NCI-H1092 treated with DMSO at 0.1 percent for 48 hours (cell line): ENCODE measurements at regions not wholly inside any gene's neighbourhood (a gene's known extent, or its start where the extent isn't known, plus 50 kb on each side); places are given as distances from the start of the nearest gene placed in this dataset.

Experiments used
- DNase-seq: peaks from one replicate; lab custom pipeline; 2025; lab: John Stamatoyannopoulos, UW

- DNase-seq: no peak
Observed at GRCh38 chr4:136540747-136541146, 991.5 kb downstream of the PCDH18 start.

DNA sequence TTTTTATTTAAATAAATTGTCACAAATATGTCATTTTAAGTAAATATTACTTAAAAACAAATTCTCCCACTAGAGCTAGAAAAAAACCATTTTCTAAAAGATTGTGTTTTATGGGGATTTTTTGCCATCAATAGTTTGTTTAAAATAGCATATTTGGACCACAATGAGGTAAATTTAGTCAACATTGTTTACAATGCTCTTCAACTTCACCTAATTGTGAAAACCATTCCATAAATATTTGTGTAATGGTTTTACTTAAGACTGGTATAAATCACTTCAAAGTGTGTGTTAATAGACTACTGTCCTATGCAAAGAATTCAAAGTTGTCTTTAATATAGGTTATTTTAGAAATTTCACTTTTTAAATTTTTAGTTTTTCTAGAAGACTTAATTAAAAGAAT lies 1004.2 kb downstream of the PCDH18 start:
- DNase-seq: no peak

DNA sequence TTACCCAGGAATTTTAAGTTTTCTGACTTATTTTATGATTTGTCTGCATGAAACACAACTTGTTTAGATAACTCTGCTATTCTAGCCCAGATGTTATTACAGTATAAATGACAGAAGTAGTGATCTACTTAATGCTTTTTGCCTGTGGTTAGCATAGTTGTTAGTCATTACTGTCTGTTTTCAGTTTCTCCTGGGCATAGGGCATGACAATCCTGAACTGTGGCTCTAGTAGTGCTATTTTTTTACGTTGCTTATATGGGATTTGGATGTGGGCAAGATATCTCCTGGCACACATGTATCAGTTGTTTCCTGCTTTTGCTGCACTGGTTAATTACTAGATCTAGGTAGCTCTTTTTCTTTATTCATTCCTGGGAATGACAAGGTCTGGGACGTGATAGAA lies 1005.8 kb downstream of the PCDH18 start:
- DNase-seq: no peak

- DNase-seq: no peak
Observed at GRCh38 chr4:136524039-136524438, 1008.3 kb downstream of the PCDH18 start.

DNA sequence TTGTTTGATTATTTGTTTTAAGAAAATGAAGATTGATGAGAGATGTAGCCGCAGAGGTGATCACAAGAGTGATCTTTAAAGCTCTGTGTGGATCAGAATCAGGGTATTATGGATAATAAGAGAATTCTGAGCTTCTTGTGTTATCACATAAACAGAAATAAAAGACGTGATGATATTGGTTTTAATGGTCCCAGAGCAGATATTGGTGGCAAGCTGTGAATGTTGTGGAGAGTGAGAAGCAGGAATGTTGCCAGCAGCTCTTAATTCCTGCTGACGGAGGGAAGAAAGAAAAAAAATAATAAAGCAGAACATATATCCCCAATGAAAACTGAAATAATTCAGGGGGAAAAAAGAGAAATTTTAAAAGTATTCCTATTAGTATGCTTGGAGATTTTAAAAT lies 1015.9 kb downstream of the PCDH18 start:
- peak; percentile 30 for DNase-seq

GRCh38 chr4:136505020-136505419 lies 1027.3 kb downstream of the PCDH18 start:
- no peak for DNase-seq

DNA sequence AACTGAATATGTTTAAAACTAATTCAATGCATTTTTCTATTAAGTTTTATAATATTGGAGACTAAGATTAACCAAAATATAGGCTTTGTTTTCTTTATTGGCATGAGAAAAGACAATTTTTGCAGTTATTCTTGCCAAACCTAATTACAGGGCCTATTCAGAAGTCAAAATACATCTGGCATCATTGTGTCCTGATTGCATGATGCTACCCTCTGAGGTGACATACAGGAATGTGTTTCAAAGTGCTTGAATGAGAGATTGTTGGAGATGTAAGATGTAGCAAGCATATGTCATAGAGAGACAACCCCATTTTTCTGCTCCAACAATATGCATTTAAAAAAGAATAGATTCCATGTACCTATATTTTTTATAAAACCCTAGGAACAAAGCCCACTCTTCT lies 1036.4 kb downstream of the PCDH18 start:
- DNase-seq: no peak

DNA sequence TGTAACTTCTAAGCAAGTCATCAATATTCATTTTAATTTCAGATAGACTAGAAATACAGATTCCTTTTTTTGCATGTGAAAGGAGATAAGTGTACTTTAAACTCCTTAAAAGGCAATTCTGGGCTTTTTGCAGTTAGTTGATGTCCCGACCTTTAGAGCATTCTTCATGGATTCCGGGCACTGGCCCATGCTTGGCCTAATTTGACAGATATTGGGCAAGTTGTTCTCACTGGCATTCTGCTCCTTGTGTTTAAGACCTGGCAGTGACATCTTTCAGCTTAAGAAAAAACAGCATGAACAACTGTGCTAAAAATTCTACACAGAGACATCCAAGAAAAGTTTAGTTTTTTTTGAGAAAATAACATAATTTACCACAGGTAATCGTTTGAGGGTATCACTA lies 1037.2 kb downstream of the PCDH18 start:
- no peak for DNase-seq

- DNase-seq: no peak
Observed at GRCh38 chr4:136489101-136489500, 1043.2 kb downstream of the PCDH18 start.

GRCh38 chr4:136484996-136485395 lies 1047.3 kb downstream of the PCDH18 start:
- no peak for DNase-seq

DNA sequence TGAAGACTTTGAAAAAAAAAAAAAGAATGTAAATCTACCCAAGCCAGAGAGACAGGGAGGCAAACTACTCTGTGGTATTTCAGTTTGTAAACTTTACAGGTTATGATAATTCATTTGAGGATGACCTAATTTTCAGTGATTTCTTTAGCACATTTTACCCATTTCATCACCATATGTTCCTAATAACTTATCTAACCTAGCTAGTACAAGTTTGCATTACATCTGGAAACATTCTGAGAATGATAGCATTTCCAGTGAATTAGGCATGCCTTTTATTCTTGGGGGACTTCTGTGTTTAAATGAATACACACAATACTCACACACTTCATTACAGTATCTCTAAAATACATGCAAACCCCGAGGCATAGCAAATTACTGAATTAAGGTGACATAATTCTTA lies 1055.5 kb downstream of the PCDH18 start:
- no peak for DNase-seq

DNA sequence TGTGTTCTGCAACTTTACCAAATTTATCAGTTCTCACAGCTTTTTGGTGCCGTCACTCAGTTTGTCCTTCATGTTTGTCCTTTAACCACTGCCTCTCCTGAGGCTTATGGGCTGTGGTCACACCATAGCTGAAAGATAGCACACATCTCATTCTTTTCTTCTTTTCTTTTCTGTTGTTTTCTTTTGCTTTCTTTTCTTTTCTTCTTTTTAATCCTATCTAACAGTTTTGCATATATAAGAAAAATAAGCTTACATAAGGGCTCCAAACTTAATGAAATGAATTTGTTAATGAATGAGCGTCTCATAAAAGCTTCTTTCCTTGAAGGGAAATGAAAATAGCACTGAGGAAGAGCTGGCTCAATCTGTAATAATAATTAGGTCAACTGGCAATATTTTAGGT lies 1061.2 kb downstream of the PCDH18 start:
- no peak for DNase-seq

DNA sequence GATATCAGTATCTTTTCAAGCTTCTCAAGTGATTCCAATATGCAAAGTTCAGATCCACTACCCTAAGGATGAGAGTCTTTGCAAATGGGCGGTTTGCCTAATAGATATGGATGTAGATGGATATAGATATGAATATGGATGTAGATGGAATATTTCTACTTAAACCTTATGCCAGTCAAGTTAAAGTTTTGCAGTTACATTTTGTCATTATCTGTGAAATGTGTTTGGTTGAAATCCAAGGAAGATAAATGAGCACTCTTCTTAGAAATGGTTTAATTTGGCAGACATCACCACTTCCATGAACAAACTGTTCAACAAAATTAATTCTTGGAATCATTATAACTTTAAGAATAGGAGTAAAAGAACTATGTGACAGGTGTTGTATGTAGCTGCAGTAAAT lies 1066.6 kb downstream of the PCDH18 start:
- no peak for DNase-seq

DNA sequence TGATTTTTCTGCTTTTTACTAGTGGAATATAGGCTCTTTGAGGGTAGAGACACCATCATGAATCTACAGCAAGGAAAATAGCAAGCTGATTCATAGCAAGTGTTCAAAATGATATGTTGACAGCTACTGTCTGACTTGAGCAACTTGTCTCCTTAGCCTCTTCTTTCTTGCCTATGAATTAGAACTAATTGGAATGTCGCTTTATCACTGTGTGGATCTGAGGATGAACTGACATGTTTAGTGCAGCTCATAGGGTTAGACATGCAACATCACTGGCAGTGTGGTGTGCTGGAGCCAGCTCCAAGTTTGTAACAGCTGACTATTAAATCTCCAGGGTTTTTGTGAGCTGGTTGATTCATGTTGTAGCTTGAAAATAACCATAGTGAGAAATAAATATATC lies 1068.4 kb downstream of the PCDH18 start:
- DNase-seq: no peak

GRCh38 chr4:136461533-136461932 lies 1070.8 kb downstream of the PCDH18 start:
- DNase-seq: no peak

GRCh38 chr4:136458326-136458725 lies 1074.0 kb downstream of the PCDH18 start:
- no peak for DNase-seq

DNA sequence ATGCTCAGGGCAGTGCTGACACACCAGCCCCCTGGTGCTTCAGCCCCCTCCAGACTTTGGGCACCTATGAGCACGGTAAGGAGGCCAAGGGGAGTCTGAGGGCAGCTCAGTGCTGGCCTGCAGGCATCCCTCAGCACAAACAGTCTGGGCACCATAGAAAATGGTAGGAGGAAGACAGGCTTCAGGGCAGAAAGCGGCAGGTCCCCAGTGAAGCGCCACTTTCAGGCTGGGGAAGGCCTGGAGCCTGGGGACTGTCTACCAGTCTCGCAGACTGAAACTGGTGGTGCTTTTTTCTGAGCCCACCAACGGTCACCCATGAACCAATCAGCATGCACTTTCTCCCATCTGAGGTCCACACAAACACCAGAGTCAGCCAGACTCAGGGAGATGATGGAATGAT lies 1074.7 kb downstream of the PCDH18 start:
- DNase-seq: no peak

DNA sequence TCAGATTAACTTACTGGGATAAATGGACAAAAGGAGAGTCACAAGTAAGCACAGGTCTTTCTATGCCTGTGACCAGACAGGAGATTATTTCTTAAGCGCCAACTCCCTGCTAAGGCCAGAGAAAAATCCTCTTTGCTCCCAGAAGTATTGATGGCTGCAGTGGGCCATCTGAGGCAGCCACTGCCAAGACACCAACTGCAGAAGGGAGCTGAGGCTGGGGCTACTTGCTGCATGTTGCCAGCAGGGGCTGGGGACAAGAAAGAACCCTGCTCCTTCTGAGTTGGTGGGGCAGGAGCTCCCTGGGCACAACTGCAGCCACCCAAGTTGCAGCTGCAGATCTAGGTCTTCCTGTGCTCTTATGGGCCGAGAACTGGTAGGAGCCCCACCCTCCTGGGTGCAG lies 1075.3 kb downstream of the PCDH18 start:
- DNase-seq: no peak

GRCh38 chr4:136443006-136443405 lies 1089.3 kb downstream of the PCDH18 start:
- no peak for DNase-seq

DNA sequence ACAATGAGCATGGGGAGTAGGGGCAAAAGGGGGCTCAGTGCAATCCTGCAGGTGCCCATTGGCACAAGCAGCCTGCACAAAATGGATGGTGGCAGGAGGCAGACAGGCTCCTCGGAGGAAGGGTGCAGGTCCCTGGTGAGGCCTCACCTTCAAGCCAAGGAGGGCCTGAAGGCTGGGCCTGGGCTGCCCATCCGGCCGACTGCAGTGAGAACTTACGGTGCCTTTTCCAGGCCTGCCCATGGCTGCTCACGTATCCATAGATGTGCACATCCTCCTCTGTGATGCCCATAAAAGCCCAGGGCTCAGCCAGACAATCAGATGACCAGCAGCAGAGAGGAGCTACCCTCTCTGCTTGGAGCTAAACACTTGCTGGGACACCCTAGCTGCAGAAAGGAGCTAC lies 1089.8 kb downstream of the PCDH18 start:
- no peak for DNase-seq

- DNase-seq: no peak
Observed at GRCh38 chr4:136441629-136442282, 1090.5 kb downstream of the PCDH18 start.

DNA sequence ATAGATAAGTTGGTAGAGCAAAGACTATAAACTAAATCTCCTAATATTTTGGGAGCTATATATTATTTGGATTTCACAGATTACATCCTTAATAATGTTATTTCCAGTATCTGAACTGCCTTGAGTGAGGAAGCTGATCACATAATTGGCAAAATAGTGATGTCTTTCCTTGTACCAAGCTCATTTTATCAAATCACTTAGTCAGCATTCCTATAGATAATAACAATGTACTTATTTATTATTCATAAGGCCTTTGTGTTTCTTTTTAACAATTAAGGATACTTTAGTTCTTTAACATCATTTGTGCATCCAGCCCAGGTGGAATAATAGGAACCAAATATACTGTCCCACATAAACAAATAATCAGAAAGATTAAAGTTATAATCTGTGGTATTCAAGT lies 1093.6 kb downstream of the PCDH18 start:
- DNase-seq: no peak

DNA sequence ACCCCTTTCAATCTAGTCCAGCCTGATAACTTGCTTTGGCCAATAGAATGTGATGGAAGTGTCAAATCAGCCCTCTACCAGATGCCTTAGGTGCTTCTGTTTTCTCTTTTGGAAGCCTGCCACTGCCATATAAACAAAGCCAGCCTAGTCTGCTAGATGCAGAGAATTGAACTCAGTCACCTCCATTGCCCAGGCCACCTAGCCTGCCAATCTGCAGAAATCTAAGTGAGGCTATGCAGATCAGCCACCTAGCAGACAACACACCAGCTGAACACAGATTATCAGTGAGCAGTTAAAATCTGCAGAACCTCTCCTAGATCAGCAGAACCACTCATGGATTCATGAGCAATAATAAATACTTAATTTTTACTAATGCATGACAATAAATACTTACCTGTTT lies 1108.2 kb downstream of the PCDH18 start:
- DNase-seq: no peak

GRCh38 chr4:136414981-136415380 lies 1117.3 kb downstream of the PCDH18 start:
- DNase-seq: no peak

DNA sequence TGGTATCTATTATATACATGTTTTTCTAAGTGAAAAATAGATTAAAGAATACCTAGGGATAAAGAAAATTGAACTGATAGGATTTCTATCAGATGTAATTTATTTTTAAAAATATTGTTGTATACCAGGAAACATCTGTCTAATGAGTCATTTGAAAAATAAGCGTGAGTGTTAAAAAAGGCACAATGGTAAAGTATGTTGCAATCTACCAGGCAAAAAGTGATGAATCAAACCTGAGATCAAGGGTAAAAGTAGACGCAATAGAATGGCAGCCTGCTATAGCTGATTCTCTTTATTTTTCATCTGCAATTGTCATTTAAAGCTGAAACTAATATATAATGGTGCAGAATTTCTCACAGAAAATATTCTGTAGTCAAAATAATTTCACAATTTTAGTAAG lies 1119.6 kb downstream of the PCDH18 start:
- DNase-seq: no peak
